CD4-positive, alpha-beta T cell (primary cell): ENCODE measurements at regions not wholly inside any gene's neighbourhood (a gene's known extent, or its start where the extent isn't known, plus 50 kb on each side); places are given as distances from the start of the nearest gene placed in this dataset.

Source experiments
- ATAC-seq: fragments of 200-7000 bp; cut with Tn5 transposase; one replicate; pipeline ENCODE4 v1.10.0; 2022; ENCODE audit warnings: mild to moderate bottlenecking; ENCODE audit not compliant: poor library complexity
- CTCF ChIA-PET: fragments of 350-600 bp; sonication (Branson Sonifier 250); formaldehyde crosslinking; loops from one replicate; lab custom pipeline; 2021; ENCODE audit warnings: antibody characterized with exemption, inconsistent platforms; lab: Charles Lee
- POLR2A ChIA-PET: fragments of 350-600 bp; sonication (Branson Sonifier 250); formaldehyde crosslinking; loops from one replicate; lab custom pipeline; 2021; ENCODE audit warnings: antibody characterized with exemption, inconsistent platforms; lab: Charles Lee
- DNase-seq, 14 experiments: peaks; one replicate each; pipeline ENCODE4 v3.0.0-alpha.2; 2013 to 2020; ENCODE audit warnings: mixed read lengths in 2 of 14
- H3K27ac ChIP-seq, 2 donors: one replicate each; pipeline versions ENCODE4 v1.5.1 to v1.7.0; 2013; ENCODE audit warnings: low read length in 2 of 2, low read depth in 1 of 2, mild to moderate bottlenecking in 1 of 2
- H3K27me3 ChIP-seq, 2 experiments: 1 replicate in 1 of 2; 2 replicates in 1 of 2; pipeline versions ENCODE4 v1.6.1 to v1.7.0; 2013; ENCODE audit warnings: low read length in 2 of 2, control low read depth in 1 of 2, mild to moderate bottlenecking in 1 of 2, moderate library complexity in 1 of 2; ENCODE audit not compliant: insufficient read depth in 2 of 2, control insufficient read depth in 1 of 2
- H3K36me3 ChIP-seq: one replicate; pipeline ENCODE4 v1.6.1; 2013; ENCODE audit warnings: low read length, control low read depth; ENCODE audit not compliant: insufficient read depth
- H3K4me1 ChIP-seq: one replicate; pipeline ENCODE4 v1.6.1; 2013; ENCODE audit warnings: low read length, control low read depth; ENCODE audit not compliant: insufficient read depth
- H3K4me3 ChIP-seq: one replicate; pipeline ENCODE4 v1.5.1; 2013; ENCODE audit warnings: mild to moderate bottlenecking, low read length, moderate library complexity
- H3K9me3 ChIP-seq, 2 experiments: 1 replicate in 1 of 2; 2 replicates in 1 of 2; pipeline versions ENCODE4 v1.6.1 to v1.7.0; 2013; ENCODE audit warnings: low read length in 2 of 2, mild to moderate bottlenecking in 2 of 2, control low read depth in 1 of 2, moderate library complexity in 1 of 2; ENCODE audit not compliant: control insufficient read depth in 1 of 2, insufficient read depth in 1 of 2
- H3K27ac Mint-ChIP-seq: one replicate; pipeline ENCODE4 v1.8.0; 2020; ENCODE audit warnings: mixed read lengths
- H3K27me3 Mint-ChIP-seq: one replicate; pipeline ENCODE4 v1.8.0; 2021; ENCODE audit warnings: mixed read lengths
- H3K36me3 Mint-ChIP-seq: one replicate; pipeline ENCODE4 v1.8.0; 2021; ENCODE audit warnings: low read depth, mixed read lengths
- H3K4me1 Mint-ChIP-seq: one replicate; pipeline ENCODE4 v1.8.0; 2021; ENCODE audit warnings: low read depth, mixed read lengths
- H3K4me3 Mint-ChIP-seq: one replicate; pipeline ENCODE4 v1.8.0; 2020; ENCODE audit warnings: mild to moderate bottlenecking, mixed read lengths
- H3K9me3 Mint-ChIP-seq: one replicate; pipeline ENCODE4 v1.8.0; 2020; ENCODE audit warnings: mixed read lengths
- CTCF ChIP-seq: fragments of 200-600 bp; IDR thresholded peaks from one replicate; pipeline ENCODE4 v1.8.0; 2022; ENCODE audit warnings: antibody characterized with exemption, mild to moderate bottlenecking
- intact Hi-C, 2 experiments: fragments of 100-400 bp; cut with DNase I in 1 of 2; cut with micrococcal nuclease in 1 of 2; formaldehyde crosslinking; loops; one replicate each; pipeline versions ENCODE4 v1.15.1 to v1.9.0; 2023 to 2025; cut with DNase I, micrococcal nuclease

- intact Hi-C loops, result no loop called here
- H3K27me3 ChIP-seq, result no peaks in the 10 kb centered on the region
- Mint-ChIP-seq H3K27ac (no peak overlapping the region), H3K27me3 (no peaks in the 10 kb centered on the region), H3K36me3 (no peaks in the 10 kb centered on the region), H3K4me3 (no peak overlapping the region), H3K9me3 (no peaks in the 10 kb centered on the region), H3K4me1 (no peaks in the 10 kb centered on the region)
- CTCF ChIA-PET, result no interaction called here
- no peaks in the 10 kb centered on the region for H3K9me3 ChIP-seq
- H3K4me3 ChIP-seq, result no peak overlapping the region
- POLR2A ChIA-PET, result no interaction called here
- no peak for TF ChIP-seq CTCF
- H3K36me3 ChIP-seq, result no peaks in the 10 kb centered on the region
- H3K27ac ChIP-seq, result no peak overlapping the region
- ATAC-seq (no peak), DNase-seq (no peak)
- H3K4me1 ChIP-seq, result no peaks in the 10 kb centered on the region
These were observed 115.5 kb downstream of the GMNC start for GRCh38 chr3:190746986-190747385.

- no peaks in the 10 kb centered on the region for H3K27me3 Mint-ChIP-seq
- no peak overlapping the region for H3K27ac Mint-ChIP-seq
- DNase-seq, result no peak
- H3K9me3 Mint-ChIP-seq, result no peaks in the 10 kb centered on the region
- H3K4me3 Mint-ChIP-seq, result no peak overlapping the region
- no peak for ATAC-seq
- Histone ChIP-seq H3K4me1 (no peaks in the 10 kb centered on the region), H3K9me3 (no peaks in the 10 kb centered on the region), H3K4me3 (no peak overlapping the region), H3K27me3 (no peaks in the 10 kb centered on the region), H3K27ac (no peak overlapping the region), H3K36me3 (no peaks in the 10 kb centered on the region)
- CTCF ChIA-PET, result no interaction called here
- no peaks in the 10 kb centered on the region for H3K36me3 Mint-ChIP-seq
- TF ChIP-seq CTCF, result no peak
- POLR2A ChIA-PET, result no interaction called here
- no peaks in the 10 kb centered on the region for H3K4me1 Mint-ChIP-seq
- intact Hi-C loops, result no loop called here
These were observed 116.0 kb downstream of the GMNC start for GRCh38 chr3:190746531-190746930.

- no peaks in the 10 kb centered on the region for H3K4me1 Mint-ChIP-seq
- no peak for DNase-seq
- no peaks in the 10 kb centered on the region for H3K36me3 Mint-ChIP-seq
- H3K27me3 Mint-ChIP-seq, result no peaks in the 10 kb centered on the region
- no peak overlapping the region for H3K27ac Mint-ChIP-seq
- ChIA-PET POLR2A (no interaction called here), CTCF (no interaction called here)
- ATAC-seq, result no peak
- Histone ChIP-seq H3K4me1 (no peaks in the 10 kb centered on the region), H3K4me3 (no peak overlapping the region), H3K27ac (no peak overlapping the region), H3K36me3 (no peaks in the 10 kb centered on the region), H3K27me3 (no peaks in the 10 kb centered on the region), H3K9me3 (no peaks in the 10 kb centered on the region)
- H3K4me3 Mint-ChIP-seq, result no peak overlapping the region
- no peak for TF ChIP-seq CTCF
- intact Hi-C loops, result no loop called here
- no peaks in the 10 kb centered on the region for H3K9me3 Mint-ChIP-seq
These were observed 120.7 kb downstream of the GMNC start for GRCh38 chr3:190741788-190742187.
